OCI-LY7 (cell line): ENCODE measurements at regions not wholly inside any gene's neighbourhood (a gene's known extent, or its start where the extent isn't known, plus 50 kb on each side); places are given as distances from the start of the nearest gene placed in this dataset.

Experiments used
- BruUV-seq: library from RNA; stranded (reverse); fragments of 400-500 nt; replicated peaks from 2 replicates; lab custom pipeline; 2021; lab: Mats Ljungman, UMichigan
- CTCF ChIA-PET: fragments of 300-600 bp; sonication (Branson Sonifier 250); formaldehyde crosslinking; loops from one replicate; lab custom pipeline; 2022; ENCODE audit warnings: antibody characterized with exemption; ENCODE audit not compliant: unreplicated experiment; lab: Charles Lee
- POLR2A ChIA-PET: fragments of 300-600 bp; sonication (Branson Sonifier 250); formaldehyde crosslinking; loops from one replicate; lab custom pipeline; 2022; ENCODE audit warnings: antibody characterized with exemption; lab: Charles Lee
- DNase-seq: peaks from one replicate; pipeline ENCODE4 v3.0.0-alpha.2; 2015; ENCODE audit warnings: low spot score
- H2AFZ ChIP-seq: fragments of 200-600 bp; sonication (generic), shearing (Covaris generic); 2 replicates; pipeline ENCODE4 v1.6.1; 2014; ENCODE audit warnings: mild to moderate bottlenecking, antibody characterized with exemption, low read length, moderate library complexity
- H3K27ac ChIP-seq: fragments of 200-600 bp; sonication (generic); 2 replicates; pipeline ENCODE4 v1.5.1; 2014; ENCODE audit warnings: mixed run types, low read depth, mild to moderate bottlenecking, moderate library complexity, low read length, inconsistent platforms; ENCODE audit not compliant: poor library complexity, severe bottlenecking
- H3K36me3 ChIP-seq: fragments of 200-600 bp; sonication (generic); 2 replicates; pipeline ENCODE4 v1.6.1; 2014; ENCODE audit warnings: mild to moderate bottlenecking, antibody characterized with exemption, low read length, moderate library complexity, mixed read lengths; ENCODE audit not compliant: insufficient read depth
- H3K4me1 ChIP-seq: fragments of 200-600 bp; sonication (generic); 2 replicates; pipeline ENCODE4 v1.5.1; 2014; ENCODE audit warnings: mild to moderate bottlenecking, low read length; ENCODE audit not compliant: insufficient read depth, poor library complexity, severe bottlenecking
- H3K4me2 ChIP-seq: fragments of 200-600 bp; sonication (generic); 2 replicates; pipeline ENCODE4 v1.6.1; 2014; ENCODE audit warnings: mild to moderate bottlenecking, low read length
- H3K4me3 ChIP-seq: fragments of 200-600 bp; sonication (generic); 2 replicates; pipeline ENCODE4 v1.5.1; 2014; ENCODE audit warnings: mild to moderate bottlenecking, low read depth, low read length; ENCODE audit not compliant: poor library complexity, severe bottlenecking
- H3K79me2 ChIP-seq: fragments of 200-600 bp; sonication (generic); 2 replicates; pipeline ENCODE4 v1.6.1; 2016; ENCODE audit warnings: low read depth, mild to moderate bottlenecking, low read length, moderate library complexity, mixed read lengths; ENCODE audit not compliant: insufficient read depth
- H3K9me2 ChIP-seq: fragments of 200-600 bp; sonication (generic); 2 replicates; pipeline ENCODE4 v1.6.1; 2016; ENCODE audit warnings: mild to moderate bottlenecking, low read length, mixed read lengths; ENCODE audit not compliant: insufficient read depth
- H3K9me3 ChIP-seq: fragments of 200-600 bp; sonication (generic); 2 replicates; pipeline ENCODE4 v1.6.1; 2014; ENCODE audit warnings: mild to moderate bottlenecking, mixed run types, low read length, mixed read lengths
- H4K20me1 ChIP-seq: fragments of 200-600 bp; sonication (generic); 2 replicates; pipeline ENCODE4 v1.6.1; 2014; ENCODE audit warnings: mild to moderate bottlenecking, antibody characterized with exemption, low read length, moderate library complexity, mixed read lengths; ENCODE audit not compliant: insufficient read depth
- CTCF ChIP-seq: fragments of 200-600 bp; sonication (generic); conservative IDR thresholded peaks from 2 replicates; pipeline ENCODE4 v1.5.1; 2014; ENCODE audit warnings: mild to moderate bottlenecking, antibody characterized with exemption, low read length, moderate library complexity, mixed read lengths
- EZH2phosphoT487 ChIP-seq: fragments of 200-600 bp; sonication (generic); IDR thresholded peaks from 2 replicates; pipeline ENCODE4 v1.6.1; 2018; ENCODE audit warnings: low read depth, borderline replicate concordance, mild to moderate bottlenecking, mixed run types, antibody characterized with exemption, low read length, moderate library complexity, mixed read lengths
- intact Hi-C: fragments of 100-400 bp; cut with micrococcal nuclease; formaldehyde crosslinking; loops from one replicate; pipeline ENCODE4 v1.10.0; 2022; ENCODE audit not compliant: unreplicated experiment

- Histone ChIP-seq H3K9me2 (no peaks in the 10 kb centered on the region), H3K4me2 (no peak overlapping the region), H3K9me3 (no peaks in the 10 kb centered on the region), H3K79me2 (no peaks in the 10 kb centered on the region), H2AFZ (no peak overlapping the region), H3K4me3 (no peak overlapping the region), H3K4me1 (no peaks in the 10 kb centered on the region), H3K27ac (no peak overlapping the region), H3K36me3 (no peaks in the 10 kb centered on the region), H4K20me1 (no peaks in the 10 kb centered on the region)
- no peak for DNase-seq
- no peak for TF ChIP-seq EZH2phosphoT487
- no peak for TF ChIP-seq CTCF
- intact Hi-C loops = no loop called here
- CTCF ChIA-PET = no interaction called here
- BruUV-seq = no TSS peak
- POLR2A ChIA-PET = interaction anchor here (0.6 to 0.7 kb wide), 2 partner anchors 707 to 1354 kb away, joined by 3 to 6 read pairs; no protein-coding TSS in a partner anchor
Observed at GRCh38 chr1:199472018-199472417, 555.5 kb upstream of the NR5A2 start.

- POLR2A ChIA-PET = no interaction called here
- no TSS peak for BruUV-seq
- Histone ChIP-seq H3K4me3 (no peak overlapping the region), H3K4me1 (no peaks in the 10 kb centered on the region), H3K4me2 (no peak overlapping the region), H3K9me3 (no peaks in the 10 kb centered on the region), H4K20me1 (no peaks in the 10 kb centered on the region), H3K9me2 (no peaks in the 10 kb centered on the region), H3K36me3 (no peaks in the 10 kb centered on the region), H3K27ac (no peak overlapping the region), H2AFZ (no peak overlapping the region), H3K79me2 (no peaks in the 10 kb centered on the region)
- intact Hi-C loops = no loop called here
- CTCF ChIA-PET = no interaction called here
- DNase-seq = no peak
- TF ChIP-seq CTCF (no peak), EZH2phosphoT487 (no peak)
Observed at GRCh38 chr1:199472978-199473377, 554.5 kb upstream of the NR5A2 start.

- DNase-seq = no peak
- ChIA-PET CTCF (no interaction called here), POLR2A (interaction anchor here (1.2 to 1.5 kb wide), 2 partner anchors 9 to 335 kb away, joined by 3 to 6 read pairs; no protein-coding TSS in a partner anchor)
- no peaks in the 10 kb centered on the region for H3K79me2 ChIP-seq
- no peaks in the 10 kb centered on the region for H3K36me3 ChIP-seq
- no peaks in the 10 kb centered on the region for H4K20me1 ChIP-seq
- H3K9me2 ChIP-seq = no peaks in the 10 kb centered on the region
- intact Hi-C loops = no loop called here
- H3K9me3 ChIP-seq = no peaks in the 10 kb centered on the region
- no peak overlapping the region for H3K27ac ChIP-seq
- H2AFZ ChIP-seq = no peak overlapping the region
- no TSS peak for BruUV-seq
- TF ChIP-seq EZH2phosphoT487 (no peak), CTCF (no peak)
- H3K4me2 ChIP-seq = no peak overlapping the region
- H3K4me3 ChIP-seq = no peak overlapping the region
- H3K4me1 ChIP-seq = no peaks in the 10 kb centered on the region
Observed at GRCh38 chr1:199474738-199475137, 552.8 kb upstream of the NR5A2 start.
